HEK293 (cell line): ENCODE measurements at regions not wholly inside any gene's neighbourhood (a gene's known extent, or its start where the extent isn't known, plus 50 kb on each side); places are given as distances from the start of the nearest gene placed in this dataset.

Experiments
- CTCF ChIA-PET: fragments of 350-600 bp; formaldehyde crosslinking; extraction: SDS; loops from one replicate; lab custom pipeline; 2021; ENCODE audit warnings: antibody characterized with exemption; lab: Yijun Ruan, JAX
- POLR2A ChIA-PET: fragments of 300-600 bp; formaldehyde crosslinking; extraction: SDS; loops from one replicate; lab custom pipeline; 2020; ENCODE audit warnings: antibody characterized with exemption, inconsistent platforms; lab: Yijun Ruan, JAX
- H3K27ac ChIP-seq: fragments of 200-500 bp; sonication (Bioruptor generic); 2 replicates; pipeline ENCODE4 v1.5.1; 2014; ENCODE audit warnings: low read depth, low read length, control low read depth, inconsistent platforms; ENCODE audit errors: extremely low read depth
- H3K36me3 ChIP-seq, 2 experiments: fragments of 200-500 bp in 1 of 2; sonication (Bioruptor generic) in 1 of 2; 1 replicate in 1 of 2; 2 replicates in 1 of 2; pipeline ENCODE4 v1.5.1; 2014 to 2017; ENCODE audit warnings: inconsistent platforms in 2 of 2, low read length in 2 of 2; ENCODE audit not compliant: control insufficient read depth in 2 of 2, insufficient read depth in 1 of 2
- H3K4me1 ChIP-seq: fragments of 200-500 bp; sonication (Bioruptor generic); 2 replicates; pipeline ENCODE4 v1.5.1; 2014; ENCODE audit warnings: mild to moderate bottlenecking, low read length, inconsistent platforms; ENCODE audit not compliant: control insufficient read depth, insufficient read depth
- H3K4me3 ChIP-seq: 2 replicates; pipeline ENCODE4 v1.5.1; 2011; ENCODE audit warnings: low read depth, mild to moderate bottlenecking, control low read depth, low read length, moderate library complexity
- H3K9me3 ChIP-seq: fragments of 200-500 bp; sonication (Bioruptor generic); 2 replicates; pipeline ENCODE4 v1.5.1; 2014; ENCODE audit warnings: low read depth, low read length, inconsistent platforms; ENCODE audit not compliant: control insufficient read depth, insufficient read depth
- BCL6B ChIP-seq: fragments of 450-650 bp; formaldehyde crosslinking; IDR thresholded peaks from 2 replicates; pipeline ENCODE4 v1.5.1; 2017; ENCODE audit warnings: missing biosample characterization, missing genetic modification characterization
- ELK4 ChIP-seq: IDR thresholded peaks from 2 replicates; pipeline ENCODE4 v1.6.1; 2011; ENCODE audit warnings: mild to moderate bottlenecking, low read depth, low read length, borderline replicate concordance
- GLIS2 ChIP-seq: fragments of 450-650 bp; formaldehyde crosslinking; IDR thresholded peaks from 2 replicates; pipeline ENCODE4 v1.5.1; 2016; ENCODE audit warnings: missing biosample characterization, missing genetic modification characterization
- HOXD13 ChIP-seq: sonication (generic); formaldehyde crosslinking; IDR thresholded peaks from 2 replicates; pipeline ENCODE4 v1.8.0; 2022; ENCODE audit warnings: missing genetic modification reagents, borderline replicate concordance
- KLF10 ChIP-seq: fragments of 450-650 bp; IDR thresholded peaks from 2 replicates; pipeline ENCODE4 v1.5.1; 2018; ENCODE audit warnings: missing biosample characterization, mild to moderate bottlenecking, missing genetic modification characterization
- KLF16 ChIP-seq: fragments of 450-650 bp; formaldehyde crosslinking; IDR thresholded peaks from 2 replicates; pipeline ENCODE4 v1.5.1; 2017; ENCODE audit warnings: missing biosample characterization, missing genetic modification characterization
- MYNN ChIP-seq: fragments of 450-650 bp; formaldehyde crosslinking; IDR thresholded peaks from 2 replicates; pipeline ENCODE4 v1.5.1; 2016; ENCODE audit warnings: missing biosample characterization, missing genetic modification characterization, borderline replicate concordance
- OSR2 ChIP-seq: fragments of 450-650 bp; formaldehyde crosslinking; IDR thresholded peaks from 2 replicates; pipeline ENCODE4 v1.5.1; 2016; ENCODE audit warnings: missing biosample characterization, missing genetic modification characterization
- PATZ1 ChIP-seq: fragments of 450-650 bp; formaldehyde crosslinking; IDR thresholded peaks from 2 replicates; pipeline ENCODE4 v1.5.1; 2016; ENCODE audit warnings: missing biosample characterization, missing genetic modification characterization
- YY1 ChIP-seq: fragments of 450-650 bp; formaldehyde crosslinking; IDR thresholded peaks from 2 replicates; pipeline ENCODE4 v1.5.1; 2018; ENCODE audit warnings: missing biosample characterization, missing genetic modification characterization
- ZNF140 ChIP-seq: fragments of 450-650 bp; formaldehyde crosslinking; IDR thresholded peaks from 2 replicates; pipeline ENCODE4 v1.5.1; 2016; ENCODE audit warnings: missing biosample characterization, missing genetic modification characterization
- ZNF155 ChIP-seq: fragments of 450-650 bp; formaldehyde crosslinking; IDR thresholded peaks from 2 replicates; pipeline ENCODE4 v1.5.1; 2016; ENCODE audit warnings: missing biosample characterization, missing genetic modification characterization
- ZNF211 ChIP-seq: fragments of 450-650 bp; formaldehyde crosslinking; IDR thresholded peaks from 2 replicates; pipeline ENCODE4 v1.5.1; 2016; ENCODE audit warnings: low read depth, missing biosample characterization, missing genetic modification characterization
- ZNF280C ChIP-seq: fragments of 450-650 bp; formaldehyde crosslinking; IDR thresholded peaks from 2 replicates; pipeline ENCODE4 v1.5.1; 2016; ENCODE audit warnings: missing biosample characterization, missing genetic modification characterization
- ZNF302 ChIP-seq: fragments of 450-650 bp; formaldehyde crosslinking; IDR thresholded peaks from 2 replicates; pipeline ENCODE4 v1.5.1; 2016; ENCODE audit warnings: missing biosample characterization, missing genetic modification characterization, low read depth
- ZNF394 ChIP-seq: fragments of 450-650 bp; formaldehyde crosslinking; IDR thresholded peaks from 2 replicates; pipeline ENCODE4 v1.5.1; 2016; ENCODE audit warnings: missing biosample characterization, missing genetic modification characterization, mild to moderate bottlenecking, moderate library complexity, borderline replicate concordance
- ZNF510 ChIP-seq: fragments of 450-650 bp; formaldehyde crosslinking; IDR thresholded peaks from 2 replicates; pipeline ENCODE4 v1.5.1; 2018; ENCODE audit warnings: mild to moderate bottlenecking, missing genetic modification characterization, missing biosample characterization; ENCODE audit not compliant: insufficient replicate concordance
- ZNF514 ChIP-seq: fragments of 450-650 bp; formaldehyde crosslinking; IDR thresholded peaks from 2 replicates; pipeline ENCODE4 v1.5.1; 2016; ENCODE audit warnings: missing biosample characterization, missing genetic modification characterization
- ZNF560 ChIP-seq: fragments of 450-650 bp; formaldehyde crosslinking; IDR thresholded peaks from 2 replicates; pipeline ENCODE4 v1.5.1; 2017; ENCODE audit warnings: missing biosample characterization, missing genetic modification characterization, borderline replicate concordance
- ZNF596 ChIP-seq: fragments of 450-650 bp; IDR thresholded peaks from 2 replicates; pipeline ENCODE4 v1.5.0; 2018; ENCODE audit warnings: missing biosample characterization, mild to moderate bottlenecking, missing genetic modification characterization, moderate library complexity
- ZNF639 ChIP-seq: fragments of 450-650 bp; formaldehyde crosslinking; IDR thresholded peaks from 2 replicates; pipeline ENCODE4 v1.5.1; 2016; ENCODE audit warnings: missing biosample characterization, missing genetic modification characterization
- ZNF660 ChIP-seq: fragments of 450-650 bp; IDR thresholded peaks from 2 replicates; pipeline ENCODE4 v1.5.1; 2018; ENCODE audit warnings: missing biosample characterization, mild to moderate bottlenecking, missing genetic modification characterization
- ZNF701 ChIP-seq: fragments of 450-650 bp; formaldehyde crosslinking; IDR thresholded peaks from 2 replicates; pipeline ENCODE4 v1.5.1; 2016; ENCODE audit warnings: missing biosample characterization, missing genetic modification characterization
- ZNF768 ChIP-seq: fragments of 450-650 bp; formaldehyde crosslinking; IDR thresholded peaks from 2 replicates; pipeline ENCODE4 v1.5.1; 2018; ENCODE audit warnings: missing biosample characterization, mild to moderate bottlenecking, missing genetic modification characterization
- ZSCAN5A ChIP-seq: fragments of 450-650 bp; formaldehyde crosslinking; IDR thresholded peaks from 2 replicates; pipeline ENCODE4 v1.5.1; 2016; ENCODE audit warnings: missing biosample characterization, missing genetic modification characterization
- ZXDB ChIP-seq: fragments of 450-650 bp; formaldehyde crosslinking; IDR thresholded peaks from 2 replicates; pipeline ENCODE4 v1.5.1; 2016; ENCODE audit warnings: missing biosample characterization, missing genetic modification characterization

- H3K27ac ChIP-seq: no peak overlapping the region
- POLR2A ChIA-PET: no interaction called here
- no peaks in the 10 kb centered on the region for H3K4me1 ChIP-seq
- H3K4me3 ChIP-seq: no peak overlapping the region
- CTCF ChIA-PET: interaction anchor here (0.7 kb wide), 1 partner anchor 10 kb away, joined by 3 read pairs; no protein-coding TSS in a partner anchor
- no peaks in the 10 kb centered on the region for H3K9me3 ChIP-seq
- TF ChIP-seq HOXD13 (CRISPR knock-in tag) (no peak), ZNF155 (tag by site-specific recombination) (no peak), ZNF660 (tag by site-specific recombination) (no peak), OSR2 (tag by site-specific recombination) (no peak), ZNF596 (tag by site-specific recombination) (no peak), ZNF140 (no peak), ZNF701 (tag by site-specific recombination) (no peak), ZNF560 (tag by site-specific recombination) (no peak), ELK4 (no peak), ZNF510 (tag by site-specific recombination) (no peak), ZNF211 (tag by site-specific recombination) (no peak), ZNF394 (no peak), ZNF280C (no peak), ZSCAN5A (tag by site-specific recombination) (no peak), MYNN (tag by site-specific recombination) (no peak), ZNF514 (tag by site-specific recombination) (no peak), BCL6B (tag by site-specific recombination) (no peak), ZNF639 (tag by site-specific recombination) (no peak), GLIS2 (no peak)
- no peaks in the 10 kb centered on the region for H3K36me3 ChIP-seq
These were observed 230.7 kb upstream of the GK2 start for GRCh38 chr4:79638735-79639134.

GRCh38 chr4:79636991-79637390 lies 229.0 kb upstream of the GK2 start:
- no peak overlapping the region for H3K27ac ChIP-seq
- POLR2A ChIA-PET: no interaction called here
- no peaks in the 10 kb centered on the region for H3K9me3 ChIP-seq
- no peak overlapping the region for H3K4me3 ChIP-seq
- CTCF ChIA-PET: no interaction called here
- H3K4me1 ChIP-seq: no peaks in the 10 kb centered on the region
- H3K36me3 ChIP-seq: no peaks in the 10 kb centered on the region
- no peak for TF ChIP-seq YY1 (tag by site-specific recombination)
- no peak for TF ChIP-seq ZXDB (tag by site-specific recombination)
- no peak for TF ChIP-seq ZNF639 (tag by site-specific recombination)
- no peak for TF ChIP-seq PATZ1 (tag by site-specific recombination)
- TF ChIP-seq KLF10 (tag by site-specific recombination): no peak
- no peak for TF ChIP-seq ZNF768 (tag by site-specific recombination)
- no peak for TF ChIP-seq KLF16 (tag by site-specific recombination)
- no peak for TF ChIP-seq ZNF302
